Heart left ventricle (tissue), 13 donors: ENCODE measurements at regions not wholly inside any gene's neighbourhood (a gene's known extent, or its start where the extent isn't known, plus 50 kb on each side); places are given as distances from the start of the nearest gene placed in this dataset.

Source experiments
- POLR2A ChIP-seq, 2 donors: fragments of 450-650 bp; IDR thresholded peaks; one replicate each; pipeline ENCODE4 v1.6.1; 2017; ENCODE audit warnings: antibody characterized with exemption in 2 of 2, mild to moderate bottlenecking in 2 of 2, moderate library complexity in 2 of 2
- TF ChIP-seq, protein P1 (sequence below), 12 donors: fragments of 200-600 bp; sonication (generic) in 4 of 12; IDR thresholded peaks; one replicate each; pipeline versions ENCODE4 v1.5.0 to v1.8.0; 2018 to 2022; ENCODE audit warnings: antibody characterized with exemption in 12 of 12, mild to moderate bottlenecking in 5 of 12
- donor health status: ischemic (EF 13 %, LVEDD 7.1; RV severe dilation, severe dysfunction).
- donor health status: DM: no; HTN: yes; CAD: no.
- donor health status: DM: no; HTN: no; CAD: no.
- donor health status: ischemic (EF 25% LVEDD 6.9; RV normal size, moderate dysfunction).
- donor health status: ischemic (EF 25% LVEDD 5.7; RV mildly dilated, moderate dysfunction).
- donor health status: ischemic (EF 35%, LVEDD 5.7; RV mildly dilated, moderate dysfunction).
- donor health status: nonischemic (EF 11% LVEDD 7.7; RV severe dilation, severe dysfunction).
- donor health status: DM: yes; HTN: yes; CAD: no.
- donor health status: PGD.
- donor health status: ischemic (EF 29% LVEDD 5.4; RV normal size, mild dysfunction).
- donor health status: nonischemic (EF 23%, LVEDD 6.1; RV moderate dilation, normal function).

DNA sequence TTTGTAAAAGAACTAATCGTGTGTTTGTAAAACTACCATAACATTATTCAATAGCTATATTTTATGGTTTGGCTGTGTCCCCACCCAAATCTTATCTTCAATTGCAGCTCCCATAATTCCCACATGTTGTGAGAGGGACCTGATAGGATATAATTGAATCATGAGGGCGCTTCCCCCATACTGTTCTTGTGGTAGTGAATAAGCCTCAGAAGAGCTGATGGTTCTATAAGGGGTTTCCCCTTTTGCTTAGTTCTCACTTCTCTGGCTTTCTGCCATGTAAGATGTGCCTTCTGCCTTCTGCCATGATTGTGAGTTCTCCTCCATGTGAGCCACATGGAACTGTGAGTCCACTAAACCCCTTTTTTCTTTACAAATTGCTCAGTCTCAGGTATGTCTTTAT lies 1372.3 kb downstream of the AMY1C start:
- TF ChIP-seq, protein P1, sequence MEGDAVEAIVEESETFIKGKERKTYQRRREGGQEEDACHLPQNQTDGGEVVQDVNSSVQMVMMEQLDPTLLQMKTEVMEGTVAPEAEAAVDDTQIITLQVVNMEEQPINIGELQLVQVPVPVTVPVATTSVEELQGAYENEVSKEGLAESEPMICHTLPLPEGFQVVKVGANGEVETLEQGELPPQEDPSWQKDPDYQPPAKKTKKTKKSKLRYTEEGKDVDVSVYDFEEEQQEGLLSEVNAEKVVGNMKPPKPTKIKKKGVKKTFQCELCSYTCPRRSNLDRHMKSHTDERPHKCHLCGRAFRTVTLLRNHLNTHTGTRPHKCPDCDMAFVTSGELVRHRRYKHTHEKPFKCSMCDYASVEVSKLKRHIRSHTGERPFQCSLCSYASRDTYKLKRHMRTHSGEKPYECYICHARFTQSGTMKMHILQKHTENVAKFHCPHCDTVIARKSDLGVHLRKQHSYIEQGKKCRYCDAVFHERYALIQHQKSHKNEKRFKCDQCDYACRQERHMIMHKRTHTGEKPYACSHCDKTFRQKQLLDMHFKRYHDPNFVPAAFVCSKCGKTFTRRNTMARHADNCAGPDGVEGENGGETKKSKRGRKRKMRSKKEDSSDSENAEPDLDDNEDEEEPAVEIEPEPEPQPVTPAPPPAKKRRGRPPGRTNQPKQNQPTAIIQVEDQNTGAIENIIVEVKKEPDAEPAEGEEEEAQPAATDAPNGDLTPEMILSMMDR (IDR thresholded peaks at IDR 0.05), result no peak
- no peak for TF ChIP-seq POLR2A (IDR thresholded peaks at IDR 0.05)
